Right lobe of liver (tissue), 4 donors: ENCODE measurements at regions not wholly inside any gene's neighbourhood (a gene's known extent, or its start where the extent isn't known, plus 50 kb on each side); places are given as distances from the start of the nearest gene placed in this dataset.

ENCODE experiments used
- CTCF ChIP-seq, 4 donors: fragments of 200-600 bp in 3 of 4; fragments of 450-650 bp in 1 of 4; IDR thresholded peaks; one replicate each; pipeline versions ENCODE4 v1.5.1 to v1.8.0; 2016 to 2022; ENCODE audit warnings: antibody characterized with exemption in 4 of 4, mild to moderate bottlenecking in 2 of 4
- POLR2A ChIP-seq: fragments of 450-650 bp; IDR thresholded peaks from one replicate; pipeline ENCODE4 v1.6.1; 2017; ENCODE audit warnings: antibody characterized with exemption, mild to moderate bottlenecking
- donor health status: DM: no; HTN: no; CAD: no.
- donor health status: DM: no; HTN: no; CAD: no.
- donor health status: DM: no; HTN: yes; CAD: no.

DNA sequence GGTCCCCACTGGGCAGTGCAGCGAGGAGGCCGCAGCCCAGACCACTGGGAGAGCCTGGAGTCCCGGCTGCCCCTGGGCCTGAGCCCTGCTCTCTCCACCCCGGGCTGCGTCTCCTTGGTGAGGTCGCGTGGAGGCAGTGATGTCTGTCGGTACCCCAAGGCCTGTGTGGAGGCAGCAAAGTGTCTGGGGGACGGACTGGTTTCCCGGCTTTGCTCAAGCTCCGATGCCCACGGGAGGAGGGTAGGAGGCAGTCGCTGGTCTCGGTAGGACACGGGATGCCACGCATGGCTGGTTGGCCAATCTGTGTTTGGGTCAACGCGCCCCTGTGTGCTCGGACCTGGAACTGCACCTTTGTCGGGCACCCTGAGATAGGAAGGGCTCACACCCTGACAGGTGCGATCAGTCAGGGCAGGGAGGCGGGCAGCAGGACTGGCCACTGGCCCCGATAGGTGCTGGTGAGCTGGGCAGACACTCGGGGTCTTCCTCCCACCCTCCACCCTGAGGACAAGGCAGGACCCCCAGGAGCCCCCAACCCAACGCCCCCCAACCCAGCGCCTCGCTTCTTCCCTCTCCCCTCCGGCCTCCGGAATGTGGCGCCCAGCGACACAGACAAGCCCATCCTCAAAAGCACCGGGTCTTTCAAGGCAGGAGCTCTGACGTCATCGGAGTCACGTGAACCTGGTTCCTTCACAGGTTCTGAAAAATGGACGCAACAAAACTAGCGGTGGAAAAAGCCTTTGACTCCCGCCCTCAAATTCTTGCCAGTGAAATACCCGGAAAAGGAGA is 288.6 kb downstream of the NDUFA10 start:
- TF ChIP-seq CTCF (IDR thresholded peaks at IDR 0.05): no peak
- TF ChIP-seq POLR2A: no peak
